Fibroblast of skin of right biceps (primary cell): ENCODE measurements at regions not wholly inside any gene's neighbourhood (a gene's known extent, or its start where the extent isn't known, plus 50 kb on each side); places are given as distances from the start of the nearest gene placed in this dataset.
"Not testable (repeated sequence)": the region's sequence is repeated elsewhere in the genome, so short reads cannot be mapped to it uniquely, and the experiment has no call there.

Source experiments
- DNase-seq: peaks from one replicate; pipeline ENCODE4 v3.0.0-alpha.2; 2013

GRCh38 chr5:100479079-100479688, 56.0 kb upstream of the FAM174A start:
- peak; percentile 7 for DNase-seq

DNA sequence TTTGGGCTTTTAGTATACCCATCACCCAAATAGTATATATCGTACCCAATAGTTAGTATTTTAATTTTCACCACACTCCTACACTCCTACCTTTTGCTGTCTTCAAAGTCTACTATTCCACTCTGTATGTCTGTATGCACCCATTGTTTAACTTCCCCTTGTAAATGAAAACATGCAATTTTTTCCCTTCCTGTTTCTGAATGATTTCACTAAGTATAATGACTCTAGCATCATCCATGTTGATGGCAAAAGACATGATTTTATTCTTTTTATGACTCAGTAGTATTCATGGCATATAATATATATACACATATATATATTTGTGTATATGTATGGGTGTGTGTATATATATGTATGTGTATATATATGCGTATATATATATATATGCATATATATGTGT, 63.1 kb upstream of the FAM174A start:
- no peak for DNase-seq

GRCh38 chr5:100469767-100470166, 65.4 kb upstream of the FAM174A start:
- DNase-seq, result no peak

- DNase-seq, result peak; percentile 65
These were observed 70.8 kb upstream of the FAM174A start for GRCh38 chr5:100464418-100464817.

DNA sequence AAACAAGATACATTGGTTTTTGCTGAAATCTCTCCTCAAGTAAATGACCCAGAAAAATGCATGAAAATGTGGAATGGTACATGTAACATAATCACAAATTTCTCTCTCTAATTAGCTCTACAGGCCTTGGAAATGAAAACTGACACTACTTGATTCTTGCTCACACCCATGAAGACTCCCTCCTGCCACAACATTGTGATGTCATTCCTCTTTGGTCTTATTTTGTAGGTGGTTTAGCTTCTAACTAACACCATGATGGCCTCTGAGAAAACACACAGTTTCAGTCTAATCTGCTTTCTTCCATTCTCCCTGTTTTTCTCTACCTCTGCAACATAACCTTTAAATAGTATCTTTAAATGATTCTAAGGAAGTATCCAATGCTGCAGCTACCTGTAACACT, 78.6 kb upstream of the FAM174A start:
- no peak for DNase-seq

GRCh38 chr5:100452126-100452525, 83.0 kb upstream of the FAM174A start:
- no peak for DNase-seq

GRCh38 chr5:100448111-100448528, 87.1 kb upstream of the FAM174A start:
- no peak for DNase-seq

- no peak for DNase-seq
These were observed 88.2 kb upstream of the FAM174A start for GRCh38 chr5:100446879-100447430.

DNA sequence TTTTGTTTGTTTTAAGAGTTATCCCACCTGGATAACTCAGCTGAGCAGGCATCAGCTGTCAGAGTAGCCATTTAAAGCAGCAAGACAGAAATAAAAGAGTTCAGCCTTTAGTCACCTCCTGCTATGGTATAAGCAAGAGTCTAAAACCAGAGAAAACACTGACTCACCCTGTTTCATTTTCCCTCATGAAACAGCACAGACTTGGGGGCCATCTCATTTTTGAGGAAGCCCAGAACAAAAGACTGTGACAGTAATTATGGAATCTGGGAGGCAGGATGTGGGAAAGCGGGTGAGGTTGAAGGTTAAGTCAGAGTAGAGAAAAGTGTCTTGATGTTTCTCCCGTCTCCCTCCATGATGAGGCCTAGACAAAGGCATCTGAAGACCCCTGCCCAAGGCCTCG, 90.2 kb upstream of the FAM174A start:
- peak; percentile 3 for DNase-seq

GRCh38 chr5:100434815-100435214, 100.4 kb upstream of the FAM174A start:
- DNase-seq, result no peak

DNA sequence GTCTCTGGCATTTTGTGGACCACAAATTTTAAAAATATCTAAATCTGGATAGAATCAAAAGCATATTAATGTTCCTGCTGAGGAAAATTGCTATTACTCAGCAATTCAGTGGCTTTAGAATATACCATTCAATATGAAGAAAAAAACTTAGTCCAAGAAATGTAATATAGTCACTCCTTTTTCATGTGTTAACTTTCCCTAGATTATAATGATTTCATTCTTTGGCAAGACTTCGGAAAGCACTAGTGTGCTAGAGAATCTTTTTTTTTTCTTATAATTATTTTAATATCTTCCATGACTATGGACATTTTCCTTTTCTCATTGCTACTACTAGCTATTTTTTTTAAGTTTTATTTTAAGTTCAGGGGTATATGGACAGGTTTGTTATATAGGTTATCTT, 102.4 kb upstream of the FAM174A start:
- no peak for DNase-seq

DNA sequence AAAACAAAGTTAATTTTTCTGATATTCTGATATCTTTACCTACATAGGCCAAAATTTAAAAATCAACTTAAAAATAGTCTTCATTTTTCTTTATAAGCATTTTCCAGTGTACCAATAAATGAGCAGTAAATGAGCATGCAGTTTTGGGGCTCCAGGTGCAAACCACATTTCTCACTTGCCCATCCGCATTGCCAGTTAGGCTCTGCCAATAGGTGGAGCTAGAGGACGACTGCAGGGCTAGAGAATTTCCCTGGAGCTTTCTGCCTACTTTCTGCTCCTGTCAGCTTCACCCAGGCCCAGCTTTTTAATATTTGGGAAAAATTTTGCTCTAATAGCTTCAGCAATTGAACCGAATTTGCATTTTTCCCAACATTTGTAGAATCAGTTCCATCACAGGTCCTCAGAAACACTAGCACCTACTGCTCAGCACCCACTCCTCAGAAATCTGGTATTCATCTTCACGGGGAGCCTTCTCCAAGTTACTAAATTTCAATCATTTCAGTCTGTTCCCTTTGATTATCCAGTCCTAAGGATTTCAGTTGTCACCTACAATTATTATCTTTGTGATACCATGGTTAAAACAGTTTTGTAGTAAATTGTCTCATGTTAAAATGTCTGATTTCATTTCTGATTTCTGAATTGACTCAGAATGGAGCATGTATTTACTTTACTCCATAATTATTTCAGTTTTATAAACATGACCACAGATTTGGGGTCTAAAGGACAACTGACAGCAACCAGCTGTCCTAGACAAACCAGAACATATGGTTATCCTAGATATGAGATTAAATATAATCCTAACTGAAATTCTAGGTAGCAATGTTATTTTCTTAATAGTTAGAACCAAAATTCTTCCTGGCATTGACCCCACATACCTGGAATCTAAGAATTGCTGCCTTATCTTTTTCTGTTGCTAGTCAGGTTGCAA, 104.6 kb upstream of the FAM174A start:
- DNase-seq, result peak; percentile 30

GRCh38 chr5:100424787-100425186, 110.4 kb upstream of the FAM174A start:
- DNase-seq, result no peak

DNA sequence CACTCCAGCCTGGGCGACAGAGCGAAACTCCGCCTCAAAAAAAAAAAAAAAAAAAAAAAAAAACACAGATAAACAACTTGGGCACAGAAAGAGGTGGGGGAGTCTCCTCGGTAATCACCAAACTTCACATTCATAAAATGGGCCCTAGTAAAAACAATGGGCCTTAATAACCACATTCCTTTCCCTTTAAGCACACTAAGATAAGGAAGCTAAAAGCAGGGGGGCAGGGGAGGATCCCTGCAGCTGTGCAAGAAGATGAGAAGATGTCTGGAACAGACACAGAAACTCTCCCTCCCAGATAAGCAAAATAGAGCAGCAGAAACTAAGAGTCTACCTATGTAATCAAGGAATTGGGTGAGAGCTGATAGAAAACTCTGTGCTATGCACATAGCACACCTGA, 111.2 kb upstream of the FAM174A start:
- no peak for DNase-seq

GRCh38 chr5:100423330-100423729, 111.8 kb upstream of the FAM174A start:
- DNase-seq, result no peak

DNA sequence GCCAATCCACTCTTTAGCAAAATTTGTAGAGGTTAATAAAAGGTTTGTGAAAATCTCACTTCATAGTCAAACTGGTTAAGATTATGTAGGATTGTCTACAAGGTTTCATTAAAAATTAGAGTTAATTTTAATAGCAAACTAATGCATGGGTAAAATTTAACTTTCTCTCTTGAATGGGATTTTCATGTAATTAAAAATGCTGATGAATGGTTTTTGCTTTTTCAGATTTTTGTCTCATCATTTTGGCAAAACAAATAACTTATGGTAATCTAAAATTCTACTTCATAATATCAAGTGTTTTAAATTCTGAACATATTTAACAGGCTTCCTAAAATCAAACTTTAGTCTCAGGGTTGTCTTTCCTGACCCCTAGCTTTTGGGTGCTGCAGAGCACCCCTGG, 113.8 kb upstream of the FAM174A start:
- no peak for DNase-seq

DNA sequence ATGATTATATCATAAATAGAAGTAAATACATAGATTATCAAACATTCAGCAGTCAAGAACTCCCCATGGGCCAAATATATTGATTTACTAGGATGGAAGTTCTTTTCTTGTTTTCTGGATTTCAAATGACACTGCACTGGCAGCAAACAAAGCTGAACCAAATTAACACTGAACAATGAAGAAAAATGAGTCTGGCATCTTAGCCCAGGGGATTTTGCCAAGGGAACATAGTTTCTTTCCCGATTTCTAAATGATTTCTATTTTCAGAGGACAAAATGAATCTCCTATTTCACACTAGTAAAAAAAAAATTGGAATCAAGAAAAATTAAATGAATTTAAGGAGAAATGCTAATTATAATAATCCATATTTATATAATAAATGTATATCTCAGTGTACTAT, 116.9 kb upstream of the FAM174A start:
- no peak for DNase-seq

DNA sequence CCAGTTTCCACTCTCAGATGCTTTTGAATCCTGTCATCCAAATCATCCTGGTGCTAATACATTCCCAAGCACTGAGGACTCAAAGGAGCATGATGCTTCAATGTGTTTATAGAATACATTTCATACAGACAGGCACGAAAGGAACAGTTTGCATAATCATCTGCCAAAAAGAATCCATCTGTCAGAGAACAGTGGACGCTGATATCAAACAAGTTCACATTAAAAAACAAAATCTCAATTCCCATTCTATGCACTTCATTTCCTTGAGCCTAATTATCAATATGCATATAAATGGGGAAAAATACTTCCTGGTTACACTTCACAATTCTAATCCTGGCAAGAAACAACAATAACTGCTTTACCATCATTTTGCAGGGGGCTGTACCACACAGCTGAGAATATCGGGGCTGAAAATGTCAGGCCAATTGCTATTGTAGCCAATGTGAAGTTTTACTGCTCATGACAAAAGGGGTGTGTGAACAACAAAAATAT, 125.5 kb upstream of the FAM174A start:
- no peak for DNase-seq

- no peak for DNase-seq
These were observed 128.1 kb upstream of the FAM174A start for GRCh38 chr5:100407053-100407452.

DNA sequence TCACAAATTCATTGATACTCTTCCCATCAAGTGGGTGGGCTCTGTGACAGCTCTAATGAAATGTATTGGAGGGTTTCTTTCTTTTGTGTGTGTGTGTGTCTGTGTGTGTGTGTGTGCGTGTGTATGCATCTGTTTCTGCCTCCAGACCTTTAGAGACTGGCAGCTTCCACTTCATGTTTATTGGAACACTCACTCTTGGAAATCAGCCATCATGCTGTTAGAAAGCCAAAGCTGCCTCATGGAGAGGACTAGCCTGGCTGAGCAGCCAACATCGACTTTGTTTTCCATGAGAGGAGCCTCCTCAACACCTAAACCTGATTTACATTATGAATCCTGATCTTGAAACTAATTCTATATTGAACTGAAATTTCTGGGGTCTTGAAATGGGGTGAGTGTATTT, 128.5 kb upstream of the FAM174A start:
- no peak for DNase-seq

- no peak for DNase-seq
These were observed 133.1 kb upstream of the FAM174A start for GRCh38 chr5:100402071-100402470.

DNA sequence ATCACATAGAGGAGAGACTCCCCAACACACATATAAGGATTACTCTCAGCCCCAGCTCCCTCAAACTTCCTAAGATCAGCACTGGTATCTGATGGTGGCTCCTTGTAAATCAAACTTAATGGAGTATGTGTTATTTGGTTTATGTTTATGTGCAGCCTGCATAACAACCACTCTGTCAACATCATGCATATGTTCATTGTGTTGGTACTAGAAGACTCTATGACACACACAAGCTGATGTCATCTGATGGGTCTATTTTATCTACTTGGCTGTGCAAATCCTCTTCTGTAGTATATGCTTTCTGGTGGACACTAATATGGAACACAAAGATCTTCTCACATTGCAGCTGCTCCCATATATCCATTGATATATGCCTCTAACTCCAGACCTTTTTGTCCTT, 134.0 kb upstream of the FAM174A start:
- DNase-seq, result no peak

DNA sequence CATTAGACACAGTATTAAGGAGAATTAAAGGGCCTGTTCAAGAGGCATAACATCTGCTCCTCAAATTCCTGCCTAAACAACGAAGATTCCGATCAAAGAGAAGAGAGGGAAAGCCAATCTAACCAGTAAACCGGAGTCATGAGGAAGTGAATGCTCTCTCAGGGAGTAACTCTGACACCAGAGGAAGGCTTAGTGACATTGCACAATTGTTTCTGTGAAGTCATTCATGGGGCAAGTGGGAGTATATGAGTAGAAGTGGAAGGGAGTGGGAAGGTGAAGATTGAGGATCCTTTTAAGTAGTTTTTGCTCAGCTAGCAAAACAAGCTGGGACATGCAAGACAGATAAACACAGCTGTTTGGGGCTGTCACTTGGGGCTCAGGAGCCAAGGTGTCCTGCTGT, 136.4 kb upstream of the FAM174A start:
- DNase-seq, result not testable (repeated sequence)
